Subcutaneous abdominal adipose tissue (tissue), 5 donors: ENCODE measurements at regions not wholly inside any gene's neighbourhood (a gene's known extent, or its start where the extent isn't known, plus 50 kb on each side); places are given as distances from the start of the nearest gene placed in this dataset.

Source experiments
- H3K27ac ChIP-seq: one replicate; pipeline ENCODE4 v1.7.0; 2013; ENCODE audit warnings: low read depth, mild to moderate bottlenecking, inconsistent platforms, low read length, moderate library complexity
- H3K27me3 ChIP-seq, 5 donors: one replicate each; pipeline ENCODE4 v1.7.0; 2013; ENCODE audit warnings: low read length in 5 of 5, inconsistent platforms in 1 of 5; ENCODE audit not compliant: control insufficient read depth in 5 of 5, insufficient read depth in 4 of 5
- H3K36me3 ChIP-seq, 5 donors: one replicate each; pipeline ENCODE4 v1.7.0; 2013; ENCODE audit warnings: low read length in 5 of 5; ENCODE audit not compliant: control insufficient read depth in 5 of 5, insufficient read depth in 5 of 5
- H3K4me1 ChIP-seq, 5 donors: one replicate each; pipeline ENCODE4 v1.7.0; 2013; ENCODE audit warnings: low read length in 5 of 5, mild to moderate bottlenecking in 3 of 5, moderate library complexity in 1 of 5; ENCODE audit not compliant: control insufficient read depth in 5 of 5, insufficient read depth in 5 of 5
- H3K4me3 ChIP-seq, 5 donors: one replicate each; pipeline ENCODE4 v1.7.0; 2013; ENCODE audit warnings: low read length in 5 of 5, low read depth in 1 of 5
- H3K9ac ChIP-seq, 5 donors: one replicate each; pipeline ENCODE4 v1.7.0; 2013; ENCODE audit warnings: low read length in 5 of 5, mild to moderate bottlenecking in 4 of 5, moderate library complexity in 3 of 5
- H3K9me3 ChIP-seq, 5 donors: one replicate each; pipeline ENCODE4 v1.7.0; 2013; ENCODE audit warnings: low read length in 5 of 5; ENCODE audit not compliant: control insufficient read depth in 5 of 5
- donor health status: healthy.
- donor health status: healthy.
- donor health status: healthy.
- donor health status: healthy.
- donor health status: healthy.

GRCh38 chr7:25968205-25968993 lies 183.6 kb upstream of the NFE2L3 start:
- no peaks in the 10 kb centered on the region for H3K4me1 ChIP-seq
- no peak overlapping the region for H3K4me3 ChIP-seq
- no peak overlapping the region for H3K27ac ChIP-seq
- H3K27me3 ChIP-seq, result peaks cover 8 to 18% (median 15%) of the 10 kb centered on the region in 5 donors
- no peak overlapping the region for H3K9ac ChIP-seq
- no peaks in the 10 kb centered on the region for H3K36me3 ChIP-seq
- no peaks in the 10 kb centered on the region for H3K9me3 ChIP-seq

- Histone ChIP-seq H3K27ac (no peak overlapping the region), H3K4me3 (no peak overlapping the region), H3K36me3 (no peaks in the 10 kb centered on the region), H3K27me3 (peaks cover 7 to 15% (median 12%) of the 10 kb centered on the region in 5 donors), H3K4me1 (no peaks in the 10 kb centered on the region), H3K9me3 (no peaks in the 10 kb centered on the region), H3K9ac (no peak overlapping the region)
Observed at GRCh38 chr7:25970356-25970755, 181.6 kb upstream of the NFE2L3 start.

- H3K27me3 ChIP-seq, result peaks cover 2 to 15% (median 12%) of the 10 kb centered on the region in 5 donors
Observed at GRCh38 chr7:25970911-25971310, 181.1 kb upstream of the NFE2L3 start.

GRCh38 chr7:25976630-25977029 lies 175.4 kb upstream of the NFE2L3 start:
- no peaks in the 10 kb centered on the region for H3K36me3 ChIP-seq
- H3K4me1 ChIP-seq, result no peaks in the 10 kb centered on the region
- H3K9me3 ChIP-seq, result peaks cover 0 to 9% (median 7%) of the 10 kb centered on the region in 5 donors
- H3K4me3 ChIP-seq, result peak overlapping the region in 1 of 5 donors; percentile 11
- H3K9ac ChIP-seq, result no peak overlapping the region
- no peak overlapping the region for H3K27ac ChIP-seq
- no peaks in the 10 kb centered on the region for H3K27me3 ChIP-seq

More at GRCh38 chr7:25970911-25971310, 181.1 kb upstream of the NFE2L3 start:
- no peak overlapping the region for H3K4me3 ChIP-seq
- H3K4me1 ChIP-seq, result no peaks in the 10 kb centered on the region
- H3K9me3 ChIP-seq, result no peaks in the 10 kb centered on the region
- no peak overlapping the region for H3K9ac ChIP-seq
- H3K36me3 ChIP-seq, result no peaks in the 10 kb centered on the region
- H3K27ac ChIP-seq, result no peak overlapping the region

GRCh38 chr7:25978466-25978865 lies 173.5 kb upstream of the NFE2L3 start:
- no peak overlapping the region for H3K27ac ChIP-seq
- H3K9me3 ChIP-seq, result peaks cover 0 to 11% (median 8%) of the 10 kb centered on the region in 5 donors
- H3K4me1 ChIP-seq, result no peaks in the 10 kb centered on the region

GRCh38 chr7:25979605-25980004 lies 172.4 kb upstream of the NFE2L3 start:
- Histone ChIP-seq H3K9me3 (peaks cover 0 to 11% (median 8%) of the 10 kb centered on the region in 5 donors), H3K27me3 (no peaks in the 10 kb centered on the region), H3K4me1 (no peaks in the 10 kb centered on the region), H3K36me3 (no peaks in the 10 kb centered on the region), H3K27ac (no peak overlapping the region), H3K4me3 (no peak overlapping the region), H3K9ac (no peak overlapping the region)

More at GRCh38 chr7:25978466-25978865, 173.5 kb upstream of the NFE2L3 start:
- Histone ChIP-seq H3K4me3 (no peak overlapping the region), H3K36me3 (no peaks in the 10 kb centered on the region), H3K9ac (no peak overlapping the region), H3K27me3 (no peaks in the 10 kb centered on the region)

GRCh38 chr7:25982684-25983083 lies 169.3 kb upstream of the NFE2L3 start:
- Histone ChIP-seq H3K27me3 (peaks cover 0 to 3% (median 0%) of the 10 kb centered on the region in 5 donors), H3K9ac (no peak overlapping the region), H3K9me3 (peaks cover 0 to 4% (median 0%) of the 10 kb centered on the region in 5 donors), H3K36me3 (no peaks in the 10 kb centered on the region), H3K4me1 (no peaks in the 10 kb centered on the region), H3K4me3 (no peak overlapping the region), H3K27ac (no peak overlapping the region)

GRCh38 chr7:25985196-25985595 lies 166.8 kb upstream of the NFE2L3 start:
- Histone ChIP-seq H3K36me3 (no peaks in the 10 kb centered on the region), H3K9me3 (peaks cover 0 to 4% (median 0%) of the 10 kb centered on the region in 5 donors), H3K27ac (no peak overlapping the region), H3K27me3 (peaks cover 0 to 3% (median 0%) of the 10 kb centered on the region in 5 donors), H3K9ac (no peak overlapping the region), H3K4me3 (no peak overlapping the region), H3K4me1 (no peaks in the 10 kb centered on the region)

- Histone ChIP-seq H3K27ac (no peak overlapping the region), H3K9me3 (no peaks in the 10 kb centered on the region), H3K4me1 (no peaks in the 10 kb centered on the region), H3K27me3 (peaks cover 0 to 3% (median 0%) of the 10 kb centered on the region in 5 donors), H3K4me3 (no peak overlapping the region), H3K9ac (no peak overlapping the region), H3K36me3 (no peaks in the 10 kb centered on the region)
Observed at GRCh38 chr7:25988640-25989039, 163.4 kb upstream of the NFE2L3 start.

- Histone ChIP-seq H3K4me1 (no peaks in the 10 kb centered on the region), H3K9me3 (no peaks in the 10 kb centered on the region), H3K9ac (no peak overlapping the region), H3K27ac (no peak overlapping the region), H3K27me3 (peaks cover 0 to 3% (median 0%) of the 10 kb centered on the region in 5 donors), H3K36me3 (no peaks in the 10 kb centered on the region), H3K4me3 (no peak overlapping the region)
Observed at GRCh38 chr7:25989140-25989705, 162.8 kb upstream of the NFE2L3 start.
